ENCODE measurements at regions not wholly inside any gene's neighbourhood (a gene's known extent, or its start where the extent isn't known, plus 50 kb on each side); places are given as distances from the start of the nearest gene placed in this dataset.

GRCh38 chr2:35946478-35946877, 409.1 kb upstream of the CRIM1 start:
- DNase-seq (ENCODE audit: low read depth in 3 of 3): no peak

- DNase-seq (ENCODE audit: low read depth in 3 of 3): no peak
Observed at GRCh38 chr2:35938838-35939237, 416.7 kb upstream of the CRIM1 start.

- DNase-seq (ENCODE audit: low read depth in 3 of 3): no peak
Observed at GRCh38 chr2:35933031-35933430, 422.5 kb upstream of the CRIM1 start.

DNA sequence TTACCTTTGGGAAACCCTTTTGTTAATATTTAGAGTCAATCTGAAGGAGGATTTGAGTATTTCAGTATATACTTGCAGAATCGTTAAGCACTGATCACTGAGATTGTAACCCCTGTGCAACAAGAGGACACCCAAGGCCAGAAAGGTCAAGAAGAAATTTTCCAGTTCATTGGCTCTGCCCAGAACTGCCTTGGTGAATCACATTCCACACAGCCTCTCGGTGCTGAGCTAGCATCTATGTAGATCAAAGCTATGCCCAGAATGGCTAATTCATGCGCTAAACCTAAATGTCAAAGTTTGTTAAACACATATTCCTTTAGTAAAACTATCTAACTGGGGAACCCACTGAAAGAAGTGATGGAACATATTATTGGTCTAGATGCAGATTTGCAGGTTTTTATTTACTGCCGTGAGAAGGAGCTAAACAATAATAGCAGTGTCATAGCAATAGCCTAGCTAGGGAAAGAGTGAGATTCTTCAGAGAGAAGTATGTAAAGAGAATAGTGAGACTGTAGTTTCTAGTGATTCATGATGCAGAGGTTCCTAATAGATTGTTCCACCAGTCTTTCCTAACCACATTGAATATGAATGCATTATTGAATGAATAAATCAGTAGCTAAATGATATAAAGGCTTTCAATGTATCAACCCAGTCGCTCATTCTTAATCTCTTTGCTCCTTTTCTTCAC, 423.2 kb upstream of the CRIM1 start:
- no peak for DNase-seq (ENCODE audit: low read depth in 3 of 3)

DNA sequence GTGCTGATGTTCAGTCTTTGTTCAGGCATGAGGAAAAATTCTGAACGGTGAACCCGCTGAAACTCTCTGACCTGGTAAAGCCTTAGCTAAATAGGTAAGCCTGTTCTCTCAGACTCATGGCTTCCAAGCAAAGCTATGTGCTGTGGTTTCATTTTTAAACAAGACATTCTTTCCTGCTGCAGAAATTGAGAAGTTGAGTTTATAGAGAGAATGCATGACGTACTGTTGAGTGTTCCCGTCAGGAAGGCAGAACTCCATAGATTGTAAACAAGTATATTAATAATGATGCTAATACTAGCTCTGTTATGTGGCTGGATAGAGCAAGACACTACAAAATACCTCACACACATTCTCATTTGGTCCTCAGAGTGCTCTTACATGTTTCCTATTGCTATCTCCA, 424.0 kb upstream of the CRIM1 start:
- no peak for DNase-seq (ENCODE audit: low read depth in 3 of 3)

DNA sequence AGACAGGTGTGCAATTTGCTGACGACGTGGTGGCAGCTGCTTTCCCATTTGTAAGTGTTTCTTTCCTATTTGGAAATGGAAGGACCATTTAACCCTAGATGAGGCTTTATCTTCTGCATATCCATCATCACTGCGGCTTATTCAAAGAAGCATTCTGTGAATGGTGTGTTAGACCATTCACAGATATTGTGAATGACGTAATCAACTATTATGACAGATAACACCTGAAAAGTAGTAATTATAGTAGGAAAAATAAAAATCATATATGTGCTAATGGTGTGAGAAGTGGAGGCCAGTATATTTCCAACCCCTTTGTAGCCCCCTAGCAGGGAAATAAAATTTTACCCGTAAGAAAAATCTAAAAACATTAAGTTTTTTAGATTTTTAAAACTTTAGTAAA, 424.5 kb upstream of the CRIM1 start:
- no peak for DNase-seq (ENCODE audit: low read depth in 3 of 3)

- DNase-seq (ENCODE audit: low read depth in 3 of 3): no peak
Observed at GRCh38 chr2:35929551-35929950, 426.0 kb upstream of the CRIM1 start.

GRCh38 chr2:35920061-35920460, 435.5 kb upstream of the CRIM1 start:
- DNase-seq (ENCODE audit: low read depth in 3 of 3): no peak

DNA sequence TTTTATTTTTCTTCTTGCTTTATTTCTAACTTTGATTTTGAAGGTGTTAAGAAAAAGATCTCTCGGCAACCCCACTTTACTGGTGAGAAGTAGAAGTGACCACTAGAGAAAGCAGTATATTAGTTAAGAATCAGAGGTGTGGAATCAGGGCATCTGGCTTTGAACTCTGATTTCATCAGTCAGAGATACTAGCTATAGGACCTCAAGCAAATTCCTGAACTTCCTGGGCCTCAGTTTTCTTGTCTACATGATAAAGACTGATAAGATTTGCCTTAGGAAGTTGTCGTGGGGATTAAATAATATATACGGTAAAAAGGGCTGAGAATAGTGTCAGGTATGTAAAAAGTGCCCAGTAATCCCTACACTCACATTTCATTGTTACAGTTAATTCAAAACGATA, 440.3 kb upstream of the CRIM1 start:
- no peak for DNase-seq (ENCODE audit: low read depth in 3 of 3)

DNA sequence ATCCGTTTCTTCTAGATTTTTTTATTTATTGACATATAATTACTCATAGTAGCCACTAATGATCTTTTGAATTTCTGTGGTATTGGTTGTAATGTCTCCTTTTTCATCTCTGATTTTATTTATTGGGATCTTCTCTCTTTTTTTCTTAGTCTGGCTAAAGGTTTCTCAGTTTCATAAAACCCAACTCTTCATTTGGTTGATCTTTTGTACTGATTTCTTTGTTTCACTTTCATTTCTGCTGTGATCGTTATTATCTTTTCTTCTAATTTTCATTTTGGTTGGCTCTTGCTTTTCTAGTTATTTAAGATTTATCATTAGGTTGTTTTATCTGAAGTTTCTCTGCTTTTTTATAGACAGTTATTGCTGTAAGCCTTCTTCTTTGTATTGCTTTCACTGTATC, 463.6 kb upstream of the CRIM1 start:
- DNase-seq (ENCODE audit: low read depth in 3 of 3): no peak

DNA sequence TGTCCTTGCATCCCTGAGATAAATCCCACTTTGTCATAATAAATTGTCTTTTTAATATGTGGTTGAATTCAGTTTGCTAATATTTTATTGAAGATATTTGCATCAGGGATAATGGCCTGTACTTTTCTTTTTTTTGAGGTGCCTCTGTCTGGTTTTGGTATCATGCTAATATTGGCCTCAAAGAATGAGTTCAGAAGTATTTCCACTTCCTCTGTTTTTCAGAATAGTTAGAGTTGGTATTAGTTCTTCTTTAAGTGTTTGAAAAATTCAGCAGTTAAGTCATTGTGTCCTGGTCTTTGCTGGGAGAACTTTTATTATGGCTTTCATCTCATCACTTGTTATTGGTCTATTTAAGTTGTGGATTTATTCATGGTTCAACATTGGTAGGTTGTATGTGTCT, 464.1 kb upstream of the CRIM1 start:
- no peak for DNase-seq (ENCODE audit: low read depth in 3 of 3)

DNA sequence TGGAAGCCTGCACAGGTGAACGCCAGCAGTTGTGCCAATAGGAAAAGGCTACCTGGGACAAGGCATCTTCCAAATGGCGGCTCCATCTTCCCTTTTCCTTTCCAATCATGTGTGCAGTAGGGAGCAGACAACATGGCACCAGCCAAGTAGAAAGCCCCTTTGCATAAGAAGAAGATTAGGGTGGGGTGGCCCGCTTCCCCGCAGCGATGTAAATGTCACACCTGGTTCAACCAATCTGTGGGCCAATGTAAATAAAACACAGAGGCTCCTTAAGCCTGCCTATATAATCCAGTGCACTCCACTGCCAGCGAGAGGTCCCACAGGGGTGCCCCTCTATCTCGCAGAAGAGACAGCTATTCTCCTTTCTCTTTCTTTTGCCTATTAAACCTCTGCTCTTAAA, 468.4 kb upstream of the CRIM1 start:
- no peak for DNase-seq (ENCODE audit: low read depth in 3 of 3)

GRCh38 chr2:35873921-35874320, 481.7 kb upstream of the CRIM1 start:
- no peak for DNase-seq (ENCODE audit: low read depth in 3 of 3)

DNA sequence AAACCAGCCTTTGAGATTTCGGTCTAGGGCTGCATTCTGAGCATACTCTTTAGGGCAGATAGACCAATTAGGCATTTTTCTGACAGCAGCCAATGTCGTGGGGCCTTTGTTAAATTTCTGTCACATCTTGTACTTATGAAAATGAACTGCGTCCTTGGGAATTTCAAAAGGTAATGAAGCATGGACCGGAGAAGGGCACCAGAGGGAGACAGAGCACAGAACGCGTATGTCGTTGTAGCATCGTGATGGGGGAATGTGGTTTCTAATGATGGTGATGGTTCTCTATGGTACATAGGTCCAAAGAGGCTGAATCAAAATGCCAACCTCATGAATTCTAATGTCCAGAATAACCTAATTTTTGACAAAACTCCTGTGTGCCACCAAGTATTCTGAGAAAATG, 483.9 kb upstream of the CRIM1 start:
- DNase-seq (ENCODE audit: low read depth in 3 of 3): no peak

- DNase-seq (ENCODE audit: low read depth in 3 of 3): no peak
Observed at GRCh38 chr2:35870713-35871112, 484.9 kb upstream of the CRIM1 start.

DNA sequence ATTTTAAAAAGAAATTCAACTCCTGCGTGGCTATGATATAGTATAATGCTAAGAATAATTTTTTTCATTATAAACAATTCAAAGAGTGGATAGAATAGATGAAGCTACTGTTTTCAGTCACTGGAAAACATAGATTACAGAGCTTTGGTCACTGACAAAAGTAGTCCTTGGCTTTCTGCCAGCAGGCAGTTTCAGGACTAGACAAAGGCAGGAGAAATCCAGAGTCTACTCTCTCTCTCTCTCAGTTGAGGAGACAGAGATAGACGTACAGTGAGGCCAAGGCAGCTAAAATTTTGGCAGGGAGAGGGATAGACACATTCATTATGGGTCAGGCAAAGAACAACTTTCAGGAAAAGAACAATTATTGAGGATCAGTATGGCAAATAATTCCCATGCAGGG, 491.4 kb upstream of the CRIM1 start:
- no peak for DNase-seq (ENCODE audit: low read depth in 3 of 3)

DNA sequence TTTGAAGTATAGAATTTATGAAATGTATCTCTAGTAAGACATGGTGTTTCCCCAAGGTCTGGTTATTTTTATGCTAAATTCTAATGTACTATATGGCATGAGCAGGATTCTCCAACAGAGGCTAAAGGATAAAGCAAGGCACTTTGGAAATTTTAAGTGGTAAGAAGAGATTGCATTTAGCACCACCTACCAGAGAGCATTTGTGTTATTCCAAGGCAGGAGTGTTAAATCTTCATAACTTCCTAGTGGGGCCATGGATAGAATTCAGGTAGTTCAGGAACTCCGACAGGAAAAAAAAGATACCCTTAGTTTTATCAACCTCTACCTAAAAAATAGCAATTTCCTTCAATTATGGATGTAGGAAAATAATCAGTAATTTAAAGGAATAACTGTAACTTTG, 497.4 kb upstream of the CRIM1 start:
- no peak for DNase-seq (ENCODE audit: low read depth in 3 of 3)

GRCh38 chr2:35857498-35857897, 498.1 kb upstream of the CRIM1 start:
- no peak for DNase-seq (ENCODE audit: low read depth in 3 of 3)

- no peak for DNase-seq (ENCODE audit: low read depth in 3 of 3)
Observed at GRCh38 chr2:35831385-35831784, 524.2 kb upstream of the CRIM1 start.

GRCh38 chr2:35830833-35831232, 524.7 kb upstream of the CRIM1 start:
- no peak for DNase-seq (ENCODE audit: low read depth in 3 of 3)

DNA sequence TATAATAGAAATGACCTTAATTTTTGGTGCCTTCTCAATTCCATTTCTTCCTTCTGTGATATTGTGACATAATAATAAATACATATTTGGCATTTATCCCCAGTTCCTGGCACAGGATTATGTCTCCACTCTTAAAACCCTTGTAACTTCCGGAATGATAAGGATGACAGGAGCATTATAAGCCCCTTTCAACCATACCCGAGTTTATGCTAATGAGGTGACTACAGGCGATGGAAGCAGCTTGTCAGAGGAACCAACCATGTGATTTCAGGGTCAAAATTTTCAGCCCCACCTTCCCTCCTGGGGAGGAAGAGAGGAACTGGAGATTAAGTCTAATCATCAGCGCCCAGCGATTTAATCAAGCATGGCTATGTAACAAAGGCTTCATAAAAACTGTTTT, 528.5 kb upstream of the CRIM1 start:
- no peak for DNase-seq (ENCODE audit: low read depth in 3 of 3)

DNA sequence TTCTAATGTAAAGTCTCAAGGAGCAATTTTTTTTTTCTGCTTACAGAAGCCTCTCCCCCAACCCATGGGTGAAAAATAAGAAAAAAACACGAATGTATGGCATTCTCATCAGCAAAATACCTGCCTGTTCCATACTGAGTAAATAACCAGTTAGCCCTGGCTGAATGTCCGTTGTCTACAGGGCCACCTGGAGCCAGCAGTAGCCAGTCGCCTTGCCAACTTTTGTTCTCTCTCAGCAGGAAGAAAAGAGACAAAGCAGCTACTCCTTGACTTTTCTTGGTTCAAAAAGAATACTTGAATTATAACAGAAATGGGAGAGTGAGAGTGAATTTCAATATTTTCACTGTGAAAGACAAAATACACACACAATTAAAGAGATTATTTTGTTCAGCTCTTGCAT, 532.9 kb upstream of the CRIM1 start:
- no peak for DNase-seq (ENCODE audit: low read depth in 3 of 3)

DNA sequence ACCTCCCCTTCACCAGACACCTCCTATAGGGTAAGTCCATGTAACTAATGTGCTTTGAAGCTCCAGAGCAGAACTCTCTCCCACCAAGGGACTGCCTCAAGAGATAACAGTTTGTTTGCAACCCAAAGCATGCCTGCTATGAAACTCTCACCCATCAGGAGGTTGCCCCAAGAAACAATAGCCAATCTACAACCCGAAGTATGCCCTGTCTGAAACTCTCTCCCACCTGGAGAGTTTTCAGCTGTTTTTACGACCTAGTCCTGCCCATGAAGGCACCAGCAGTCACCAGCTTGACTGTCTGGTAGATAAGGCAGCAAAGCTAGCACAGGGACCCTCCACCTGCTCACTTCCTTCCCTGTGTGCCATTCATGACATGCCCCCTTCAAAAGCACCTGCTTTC, 533.9 kb upstream of the CRIM1 start:
- DNase-seq (ENCODE audit: low read depth in 3 of 3): no peak

DNA sequence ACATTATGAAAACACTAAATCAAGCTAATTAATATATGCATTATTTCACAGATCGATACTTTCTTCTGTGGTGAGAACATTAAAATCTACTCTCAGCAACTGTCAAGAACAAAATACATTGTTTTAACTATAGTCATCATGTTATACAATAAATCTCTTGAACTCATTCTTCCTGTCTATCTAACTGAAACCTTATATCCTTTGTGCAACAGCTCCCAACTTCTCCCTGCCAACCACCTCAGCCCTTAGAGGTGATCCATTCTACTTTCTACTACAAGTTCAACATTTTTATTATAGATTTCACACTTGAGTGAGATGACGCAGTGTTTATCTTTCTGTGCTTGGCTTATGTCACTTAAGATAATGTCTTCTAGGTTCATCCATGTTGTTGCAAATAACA, 535.2 kb upstream of the CRIM1 start:
- DNase-seq (ENCODE audit: low read depth in 3 of 3): no peak

DNA sequence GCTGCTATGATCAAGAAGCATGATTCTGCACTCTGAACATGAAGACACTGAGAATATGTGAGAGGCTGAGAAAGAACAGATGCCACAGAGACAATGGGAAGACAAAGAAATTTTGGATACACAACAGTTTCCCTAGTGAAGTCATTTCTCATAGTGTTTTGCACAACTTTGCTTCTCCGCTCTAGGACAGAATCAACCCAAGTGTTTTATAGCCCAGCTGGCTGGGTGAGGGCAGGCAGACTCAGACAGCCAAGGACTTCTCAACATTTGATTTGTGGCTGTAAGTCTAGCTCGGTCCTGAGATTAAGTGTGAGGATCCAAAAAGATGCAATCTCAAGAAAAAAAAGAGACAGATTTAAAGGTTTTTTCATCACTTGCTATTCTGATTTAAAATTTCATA, 536.5 kb upstream of the CRIM1 start:
- DNase-seq (ENCODE audit: low read depth in 3 of 3): no peak

All from stimulated activated CD4-positive, alpha-beta T cell treated with anti-CD3 and anti-CD28 coated beads, TNF-alpha, amount 100 ng/mL, for 24 hours (primary cell).